ENCODE measurements at regions not wholly inside any gene's neighbourhood (a gene's known extent, or its start where the extent isn't known, plus 50 kb on each side); places are given as distances from the start of the nearest gene placed in this dataset.

GRCh38 chr12:65663648-65664047 lies 160.6 kb upstream of the HMGA2 start:
- TF ChIP-seq, protein P1, sequence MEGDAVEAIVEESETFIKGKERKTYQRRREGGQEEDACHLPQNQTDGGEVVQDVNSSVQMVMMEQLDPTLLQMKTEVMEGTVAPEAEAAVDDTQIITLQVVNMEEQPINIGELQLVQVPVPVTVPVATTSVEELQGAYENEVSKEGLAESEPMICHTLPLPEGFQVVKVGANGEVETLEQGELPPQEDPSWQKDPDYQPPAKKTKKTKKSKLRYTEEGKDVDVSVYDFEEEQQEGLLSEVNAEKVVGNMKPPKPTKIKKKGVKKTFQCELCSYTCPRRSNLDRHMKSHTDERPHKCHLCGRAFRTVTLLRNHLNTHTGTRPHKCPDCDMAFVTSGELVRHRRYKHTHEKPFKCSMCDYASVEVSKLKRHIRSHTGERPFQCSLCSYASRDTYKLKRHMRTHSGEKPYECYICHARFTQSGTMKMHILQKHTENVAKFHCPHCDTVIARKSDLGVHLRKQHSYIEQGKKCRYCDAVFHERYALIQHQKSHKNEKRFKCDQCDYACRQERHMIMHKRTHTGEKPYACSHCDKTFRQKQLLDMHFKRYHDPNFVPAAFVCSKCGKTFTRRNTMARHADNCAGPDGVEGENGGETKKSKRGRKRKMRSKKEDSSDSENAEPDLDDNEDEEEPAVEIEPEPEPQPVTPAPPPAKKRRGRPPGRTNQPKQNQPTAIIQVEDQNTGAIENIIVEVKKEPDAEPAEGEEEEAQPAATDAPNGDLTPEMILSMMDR (IDR thresholded peaks at IDR 0.05): no peak
- TF ChIP-seq POLR2A (IDR thresholded peaks at IDR 0.05): no peak
